Neural progenitor cell (in vitro differentiated cells): ENCODE measurements at regions not wholly inside any gene's neighbourhood (a gene's known extent, or its start where the extent isn't known, plus 50 kb on each side); places are given as distances from the start of the nearest gene placed in this dataset.

Experiments
- DNase-seq: peaks from one replicate; pipeline ENCODE4 v3.0.0-alpha.2; 2016; ENCODE audit warnings: low spot score
- H2AFZ ChIP-seq: fragments of 200-600 bp; sonication (generic); replicated peaks from 2 replicates; pipeline ENCODE4 v1.6.1; 2016; ENCODE audit warnings: antibody characterized with exemption
- H3F3A ChIP-seq: fragments of 200-600 bp; sonication (generic); 2 replicates; pipeline ENCODE4 v1.6.1; 2016; ENCODE audit warnings: antibody characterized with exemption, low read depth
- H3K27ac ChIP-seq: fragments of 200-600 bp; sonication (generic); 2 replicates; pipeline ENCODE4 v1.5.1; 2016; ENCODE audit warnings: mild to moderate bottlenecking
- H3K27me3 ChIP-seq: fragments of 200-600 bp; sonication (generic); 2 replicates; pipeline ENCODE4 v1.6.1; 2016; ENCODE audit warnings: mild to moderate bottlenecking, moderate library complexity
- H3K36me3 ChIP-seq: fragments of 200-600 bp; sonication (generic); 2 replicates; pipeline ENCODE4 v1.5.1; 2016
- H3K4me1 ChIP-seq: fragments of 200-600 bp; sonication (generic); 2 replicates; pipeline ENCODE4 v1.6.1; 2016; ENCODE audit warnings: mixed run types
- H3K4me2 ChIP-seq: fragments of 200-600 bp; sonication (generic); 2 replicates; pipeline ENCODE4 v1.6.1; 2016
- H3K4me3 ChIP-seq: fragments of 200-600 bp; sonication (generic); 2 replicates; pipeline ENCODE4 v1.5.1; 2016
- H3K79me2 ChIP-seq: fragments of 200-600 bp; sonication (generic); 2 replicates; pipeline ENCODE4 v1.6.1; 2016; ENCODE audit warnings: low read depth
- H3K9ac ChIP-seq: fragments of 200-600 bp; sonication (generic); 2 replicates; pipeline ENCODE4 v1.6.1; 2016
- H3K9me3 ChIP-seq: fragments of 200-600 bp; sonication (generic); 2 replicates; pipeline ENCODE4 v1.5.1; 2016; ENCODE audit warnings: low read depth
- H4K20me1 ChIP-seq: fragments of 200-600 bp; sonication (generic); 2 replicates; pipeline ENCODE4 v1.6.1; 2016; ENCODE audit warnings: low read depth
- H3K27ac Mint-ChIP-seq: 3 replicates; pipeline ENCODE4 v1.8.0; 2021; ENCODE audit warnings: mixed read lengths
- H3K27me3 Mint-ChIP-seq: 2 replicates; pipeline ENCODE4 v1.8.0; 2022; ENCODE audit warnings: low read depth, mild to moderate bottlenecking, inconsistent platforms, moderate library complexity, mixed read lengths; ENCODE audit not compliant: insufficient read depth
- H3K36me3 Mint-ChIP-seq: 3 replicates; pipeline ENCODE4 v1.8.0; 2021; ENCODE audit warnings: mixed read lengths
- H3K4me1 Mint-ChIP-seq: 3 replicates; pipeline ENCODE4 v1.8.0; 2021; ENCODE audit warnings: mixed read lengths
- H3K4me3 Mint-ChIP-seq: 3 replicates; pipeline ENCODE4 v1.8.0; 2021; ENCODE audit warnings: mild to moderate bottlenecking, moderate library complexity, mixed read lengths
- H3K9me3 Mint-ChIP-seq: 3 replicates; pipeline ENCODE4 v1.8.0; 2020; ENCODE audit warnings: mixed read lengths
- CTCF ChIP-seq: fragments of 200-600 bp; sonication (generic); IDR thresholded peaks from 2 replicates; pipeline ENCODE4 v1.5.1; 2017; ENCODE audit warnings: antibody characterized with exemption, mild to moderate bottlenecking
- EZH2 ChIP-seq: fragments of 200-600 bp; sonication (generic); IDR thresholded peaks from 2 replicates; pipeline ENCODE4 v1.6.1; 2017; ENCODE audit warnings: antibody characterized with exemption, mild to moderate bottlenecking, moderate library complexity
- EZH2phosphoT487 ChIP-seq: fragments of 200-600 bp; sonication (generic); IDR thresholded peaks from 2 replicates; pipeline ENCODE4 v1.6.1; 2017; ENCODE audit warnings: antibody characterized with exemption

- H3K4me2 ChIP-seq, result peak overlapping the region; percentile 90
- H3K27ac ChIP-seq, result no peak overlapping the region
- peak overlapping the region; percentile 54 for H3K4me3 ChIP-seq
- TF ChIP-seq EZH2phosphoT487 (no peak), CTCF (peak; percentile 67), EZH2 (no peak)
- H3K9ac ChIP-seq, result no peak overlapping the region
- peaks cover 88% of the 10 kb centered on the region for H3K27me3 ChIP-seq
- Mint-ChIP-seq H3K27me3 (peaks cover 17% of the 10 kb centered on the region), H3K9me3 (no peaks in the 10 kb centered on the region), H3K27ac (no peak overlapping the region), H3K4me3 (peak overlapping the region; percentile 65), H3K4me1 (peaks cover 2% of the 10 kb centered on the region), H3K36me3 (no peaks in the 10 kb centered on the region)
- peak overlapping the region; percentile 86 for H2AFZ ChIP-seq
- H3K9me3 ChIP-seq, result no peaks in the 10 kb centered on the region
- DNase-seq, result peak; percentile 84
- no peaks in the 10 kb centered on the region for H3K36me3 ChIP-seq
- H3K4me1 ChIP-seq, result peaks cover 3% of the 10 kb centered on the region
- H4K20me1 ChIP-seq, result no peaks in the 10 kb centered on the region
- H3K79me2 ChIP-seq, result no peaks in the 10 kb centered on the region
- no peaks in the 10 kb centered on the region for H3F3A ChIP-seq
Observed at GRCh38 chr1:50333595-50333974, 89.7 kb downstream of the DMRTA2 start.

- Histone ChIP-seq H3K9me3 (no peaks in the 10 kb centered on the region), H3K27ac (no peak overlapping the region), H4K20me1 (no peaks in the 10 kb centered on the region), H2AFZ (peak overlapping the region; percentile 86), H3K36me3 (no peaks in the 10 kb centered on the region), H3K9ac (no peak overlapping the region), H3K4me3 (peak overlapping the region; percentile 54), H3F3A (no peaks in the 10 kb centered on the region), H3K4me1 (peaks cover 3% of the 10 kb centered on the region), H3K27me3 (peaks cover 83% of the 10 kb centered on the region), H3K4me2 (peak overlapping the region; percentile 90), H3K79me2 (no peaks in the 10 kb centered on the region)
- Mint-ChIP-seq H3K9me3 (no peaks in the 10 kb centered on the region), H3K27me3 (peaks cover 17% of the 10 kb centered on the region), H3K36me3 (no peaks in the 10 kb centered on the region), H3K4me1 (peaks cover 2% of the 10 kb centered on the region), H3K27ac (no peak overlapping the region), H3K4me3 (peak overlapping the region; percentile 81)
- DNase-seq, result peak; percentile 90
- TF ChIP-seq CTCF (peak; percentile 84), EZH2phosphoT487 (peak; percentile 54), EZH2 (peak; percentile 53)
Observed at GRCh38 chr1:50332941-50333594, 90.2 kb downstream of the DMRTA2 start.

- H3K4me2 ChIP-seq, result no peak overlapping the region
- Mint-ChIP-seq H3K27ac (no peak overlapping the region), H3K4me1 (peaks cover 2% of the 10 kb centered on the region), H3K9me3 (no peaks in the 10 kb centered on the region), H3K27me3 (peaks cover 15% of the 10 kb centered on the region), H3K36me3 (no peaks in the 10 kb centered on the region), H3K4me3 (no peak overlapping the region)
- H4K20me1 ChIP-seq, result no peaks in the 10 kb centered on the region
- no peak overlapping the region for H3K4me3 ChIP-seq
- no peaks in the 10 kb centered on the region for H3K36me3 ChIP-seq
- no peaks in the 10 kb centered on the region for H3K9me3 ChIP-seq
- H3K79me2 ChIP-seq, result no peaks in the 10 kb centered on the region
- TF ChIP-seq EZH2, result no peak
- no peak for TF ChIP-seq CTCF
- no peak for TF ChIP-seq EZH2phosphoT487
- no peak for DNase-seq
- peaks cover 49% of the 10 kb centered on the region for H3K27me3 ChIP-seq
- no peaks in the 10 kb centered on the region for H3F3A ChIP-seq
- peaks cover 3% of the 10 kb centered on the region for H3K4me1 ChIP-seq
- no peak overlapping the region for H3K9ac ChIP-seq
- no peak overlapping the region for H2AFZ ChIP-seq
- no peak overlapping the region for H3K27ac ChIP-seq
Observed at GRCh38 chr1:50329332-50329932, 93.8 kb downstream of the DMRTA2 start.
